ENCODE measurements at regions not wholly inside any gene's neighbourhood (a gene's known extent, or its start where the extent isn't known, plus 50 kb on each side); places are given as distances from the start of the nearest gene placed in this dataset.

- Histone ChIP-seq H4K91ac (replicated peaks; ENCODE audit: insufficient read length, low read length) (no peak overlapping the region), H2BK15ac (ENCODE audit: low read length) (no peak overlapping the region), H3K4ac (replicated peaks; ENCODE audit: insufficient read length, low read depth, low read length) (no peak overlapping the region), H3K36me3 (ENCODE audit: control insufficient read depth in 2 of 4, insufficient read depth in 4 of 4, low read length in 3 of 4) (no peaks in the 10 kb centered on the region), H3K27ac (ENCODE audit: low read depth, low read length) (no peak overlapping the region), H3K4me2 (ENCODE audit: insufficient read depth in 1 of 2, low read depth in 2 of 2, low read length in 2 of 2) (no peak overlapping the region), H3K18ac (ENCODE audit: extremely low read depth, low read length) (no peak overlapping the region), H3K56ac (replicated peaks; ENCODE audit: insufficient read length, low read depth, low read length) (no peak overlapping the region), H3K9me3 (ENCODE audit: insufficient read depth in 2 of 2, low read depth in 1 of 2, low read length in 1 of 2) (0 out of 4 replicates have a peak, but pooled peaks cover 0 to 3% of the 10 kb centered on the region in 2 experiments), H2AK5ac (ENCODE audit: low read depth, low read length) (no peak overlapping the region), H3K14ac (ENCODE audit: insufficient read length) (no peak overlapping the region), H3K4me3 (ENCODE audit: extremely low read depth in 1 of 4, insufficient read depth in 2 of 4, low read depth in 3 of 4, low read length in 4 of 4) (no peak overlapping the region), H3K9ac (replicated peaks in 1 of 4; ENCODE audit: extremely low read depth in 1 of 4, low read depth in 3 of 4, low read length in 3 of 4) (no peak overlapping the region), H2BK12ac (ENCODE audit: low read depth, low read length) (no peak overlapping the region), H3K79me1 (ENCODE audit: low read depth, low read length) (no peaks in the 10 kb centered on the region), H4K5ac (ENCODE audit: insufficient read length, low read depth, low read length) (no peak overlapping the region), H2AFZ (ENCODE audit: low read length) (no peak overlapping the region), H4K20me1 (replicated peaks in 1 of 2; ENCODE audit: control insufficient read depth in 1 of 2, insufficient read depth in 2 of 2, low read length in 2 of 2) (no peaks in the 10 kb centered on the region), H2BK5ac (ENCODE audit: low read depth, low read length) (no peak overlapping the region), H3K23ac (ENCODE audit: insufficient read length) (no peak overlapping the region), H3K27me3 (replicated peaks in 1 of 4; ENCODE audit: control insufficient read depth in 3 of 4, extremely low read depth in 1 of 4, insufficient read depth in 3 of 4, low read length in 3 of 4) (no peaks in the 10 kb centered on the region), H3K79me2 (ENCODE audit: control insufficient read depth in 1 of 2, insufficient read depth in 2 of 2, low read length in 2 of 2) (no peaks in the 10 kb centered on the region), H3K4me1 (replicated peaks in 1 of 4; ENCODE audit: control insufficient read depth in 3 of 4, insufficient read depth in 4 of 4, low read length in 3 of 4) (no peaks in the 10 kb centered on the region), H3K23me2 (ENCODE audit: low read depth, low read length) (peaks cover 3% of the 10 kb centered on the region; the same call in 1 of the 2 replicates), H4K8ac (ENCODE audit: extremely low read depth, insufficient read depth, low read length) (no peak overlapping the region), H2BK20ac (ENCODE audit: low read length) (no peak overlapping the region), H2BK120ac (replicated peaks; ENCODE audit: low read depth, low read length) (no peak overlapping the region)
- DNase-seq (ENCODE audit: low read depth in 1 of 2, low spot score in 2 of 2), result no peak
- POLR2A ChIA-PET (ENCODE audit: partially characterized antibody), result no interaction called here
- CTCF ChIA-PET (ENCODE audit: partially characterized antibody), result interaction anchor here (2.4 kb wide), 1 partner anchor 9 kb away, joined by 6 read pairs; no protein-coding TSS in a partner anchor
- 79% methylated on average over 4 of the region's 4 CpGs; no CpG with 5 or more reads in 1 of the 2 experiments for WGBS, 2 experiments (ENCODE audit: extremely low coverage in 1 of 2, insufficient coverage in 1 of 2, insufficient read length in 1 of 2, insufficient replicate concordance in 2 of 2, low coverage in 1 of 2, low lambda C conversion rate in 2 of 2, missing lambda C conversion rate in 1 of 2)
- FAIRE-seq, result no peak
- TF ChIP-seq KDM1A (IDR thresholded peaks at IDR 0.05; ENCODE audit: borderline replicate concordance, low read length) (no peak), BRCA1 (IDR thresholded peaks at IDR 0.05; ENCODE audit: low read depth, low read length) (no peak), TAF7 (optimal IDR thresholded peaks at IDR 0.05; ENCODE audit: borderline replicate concordance, low read depth, low read length) (no peak), KDM4A (IDR thresholded peaks at IDR 0.05; ENCODE audit: low read depth, low read length, severe bottlenecking) (no peak), SIX5 (IDR thresholded peaks at IDR 0.05; ENCODE audit: low read depth, low read length) (no peak), POU5F1 (IDR thresholded peaks at IDR 0.05; ENCODE audit: low read depth, low read length) (no peak), SUZ12 (IDR thresholded peaks at IDR 0.05; ENCODE audit: low read length) (no peak), EP300 (IDR thresholded peaks at IDR 0.05; ENCODE audit: borderline replicate concordance in 1 of 2, low read depth in 2 of 2, low read length in 2 of 2) (no peak), CBX5 (IDR thresholded peaks at IDR 0.05; ENCODE audit: low read depth, low read length) (no peak), ATF2 (IDR thresholded peaks at IDR 0.05; ENCODE audit: low read length) (no peak), ZNF274 (IDR thresholded peaks at IDR 0.05; ENCODE audit: borderline replicate concordance, extremely low read depth, low read length) (no peak), KDM5A (IDR thresholded peaks at IDR 0.05; ENCODE audit: low read length) (no peak), ASH2L (IDR thresholded peaks at IDR 0.05; ENCODE audit: low read length) (no peak), HDAC6 (IDR thresholded peaks at IDR 0.05; ENCODE audit: low read depth, low read length) (no peak)
These were observed 197.4 kb upstream of the GALNT2 start for GRCh38 chr1:229869687-229870086.
